Epithelial cell of proximal tubule (primary cell): ENCODE measurements at regions not wholly inside any gene's neighbourhood (a gene's known extent, or its start where the extent isn't known, plus 50 kb on each side); places are given as distances from the start of the nearest gene placed in this dataset.
"Not testable (repeated sequence)": the region's sequence is repeated elsewhere in the genome, so short reads cannot be mapped to it uniquely, and the experiment has no call there.

Experiments used
- DNase-seq: peaks from one replicate; pipeline ENCODE4 v3.0.0-alpha.2; 2011; ENCODE audit warnings: low read depth
- H3K4me3 ChIP-seq: 2 replicates; pipeline ENCODE4 v1.5.1; 2011; ENCODE audit warnings: low read depth, mild to moderate bottlenecking, low read length
- TF ChIP-seq, protein P1 (sequence below): conservative IDR thresholded peaks from 2 replicates; pipeline ENCODE4 v1.5.1; 2012; ENCODE audit warnings: low read depth, mild to moderate bottlenecking, low read length

DNA sequence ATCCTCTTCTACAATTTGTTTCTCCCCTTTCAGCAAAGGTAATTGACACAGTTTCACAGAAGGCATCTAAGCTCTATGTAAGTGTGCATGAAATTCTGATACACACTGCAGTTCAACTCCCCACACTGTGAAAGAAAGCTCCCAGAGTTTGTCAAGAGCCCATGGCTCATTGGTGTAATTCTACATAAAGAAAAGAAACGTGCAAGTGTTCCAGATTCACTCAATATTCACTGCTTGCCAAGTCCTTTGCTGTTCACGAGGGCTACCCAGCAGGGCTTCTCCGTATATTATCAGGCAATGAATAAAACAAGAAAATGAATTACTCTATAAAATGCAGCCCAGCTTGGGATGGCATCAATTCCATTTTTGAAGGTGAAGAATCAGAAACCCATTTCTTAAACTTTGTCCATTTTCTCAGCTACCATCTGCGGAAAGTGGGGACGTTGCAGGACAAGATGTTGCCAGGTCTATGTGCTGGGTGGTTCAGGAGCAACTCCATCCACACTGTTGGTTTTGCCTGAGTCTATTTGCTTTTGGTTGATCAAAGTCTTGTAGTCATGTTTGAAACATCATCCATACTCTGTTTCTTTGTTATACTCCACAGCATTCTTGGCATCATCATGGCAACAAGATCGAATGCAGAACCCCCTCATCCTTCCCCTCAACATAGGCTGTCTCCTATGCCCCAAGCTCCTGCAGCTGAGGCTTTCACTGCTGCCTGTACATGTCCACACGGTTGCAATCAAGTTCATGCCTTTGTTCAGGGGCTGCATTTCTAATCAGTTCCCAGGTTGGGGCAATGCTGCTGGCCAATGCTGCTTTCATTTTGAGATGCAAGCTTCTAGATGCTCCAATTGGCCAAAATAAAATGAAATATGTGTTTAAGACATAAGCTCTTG, 301.8 kb downstream of the MED10 start:
- DNase-seq: no peak
- H3K4me3 ChIP-seq: no peak overlapping the region
- TF ChIP-seq, protein P1, sequence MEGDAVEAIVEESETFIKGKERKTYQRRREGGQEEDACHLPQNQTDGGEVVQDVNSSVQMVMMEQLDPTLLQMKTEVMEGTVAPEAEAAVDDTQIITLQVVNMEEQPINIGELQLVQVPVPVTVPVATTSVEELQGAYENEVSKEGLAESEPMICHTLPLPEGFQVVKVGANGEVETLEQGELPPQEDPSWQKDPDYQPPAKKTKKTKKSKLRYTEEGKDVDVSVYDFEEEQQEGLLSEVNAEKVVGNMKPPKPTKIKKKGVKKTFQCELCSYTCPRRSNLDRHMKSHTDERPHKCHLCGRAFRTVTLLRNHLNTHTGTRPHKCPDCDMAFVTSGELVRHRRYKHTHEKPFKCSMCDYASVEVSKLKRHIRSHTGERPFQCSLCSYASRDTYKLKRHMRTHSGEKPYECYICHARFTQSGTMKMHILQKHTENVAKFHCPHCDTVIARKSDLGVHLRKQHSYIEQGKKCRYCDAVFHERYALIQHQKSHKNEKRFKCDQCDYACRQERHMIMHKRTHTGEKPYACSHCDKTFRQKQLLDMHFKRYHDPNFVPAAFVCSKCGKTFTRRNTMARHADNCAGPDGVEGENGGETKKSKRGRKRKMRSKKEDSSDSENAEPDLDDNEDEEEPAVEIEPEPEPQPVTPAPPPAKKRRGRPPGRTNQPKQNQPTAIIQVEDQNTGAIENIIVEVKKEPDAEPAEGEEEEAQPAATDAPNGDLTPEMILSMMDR: no peak

DNA sequence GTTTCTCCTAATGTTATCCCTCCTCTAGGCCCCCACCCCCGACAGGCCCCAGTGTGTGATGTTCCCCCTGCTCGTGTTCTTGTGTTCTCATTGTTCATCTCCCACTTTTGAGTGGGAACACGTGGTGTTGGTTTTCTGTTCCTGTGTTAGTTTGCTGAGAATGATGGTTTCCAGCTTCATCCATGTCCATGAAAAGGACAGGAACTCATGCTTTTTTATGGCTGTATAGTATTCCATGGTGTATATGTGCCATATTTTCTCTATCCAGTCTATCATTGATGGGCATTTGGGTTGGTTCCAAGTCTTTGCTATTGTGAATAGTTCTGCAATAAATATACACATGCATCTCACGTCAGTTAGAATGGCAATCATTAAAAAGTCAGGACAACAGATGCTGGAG, 305.9 kb downstream of the MED10 start:
- DNase-seq: not testable (repeated sequence)

DNA sequence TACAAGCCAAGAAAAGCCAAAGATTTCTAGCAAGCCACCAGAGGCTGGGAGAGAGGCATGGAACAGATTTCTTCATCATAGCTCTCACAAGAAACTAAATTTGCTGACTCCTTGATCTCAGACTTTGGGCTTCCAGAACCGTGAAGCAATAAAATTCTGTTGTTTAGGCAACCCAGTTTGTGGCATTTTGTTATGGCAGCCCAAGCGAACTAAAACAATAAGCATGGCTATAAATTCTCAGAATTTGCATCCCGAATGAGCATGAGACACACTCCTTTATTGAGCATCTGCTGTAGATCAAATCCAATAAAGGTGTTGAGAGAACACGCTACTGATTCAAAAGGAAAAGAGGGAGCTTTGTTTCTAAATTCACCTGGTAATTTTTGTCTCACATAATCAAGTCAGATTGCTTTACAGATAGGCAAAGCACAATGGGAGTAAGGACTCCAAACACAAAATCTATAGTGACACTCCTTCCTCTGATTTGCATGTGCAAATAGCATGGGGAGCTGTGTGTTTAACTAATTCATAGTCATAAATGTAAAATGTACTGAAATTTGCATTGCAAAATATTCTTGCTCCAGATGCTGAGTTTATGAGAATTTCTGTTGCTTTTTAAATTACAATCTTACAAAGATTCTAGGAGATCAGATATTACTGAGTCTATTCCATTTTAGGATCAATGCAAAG, 308.7 kb downstream of the MED10 start:
- H3K4me3 ChIP-seq: no peak overlapping the region
- TF ChIP-seq, protein P1: no peak
- no peak for DNase-seq

More for the DNA sequence above, 305.9 kb downstream of the MED10 start:
- H3K4me3 ChIP-seq: not testable (repeated sequence)

DNA sequence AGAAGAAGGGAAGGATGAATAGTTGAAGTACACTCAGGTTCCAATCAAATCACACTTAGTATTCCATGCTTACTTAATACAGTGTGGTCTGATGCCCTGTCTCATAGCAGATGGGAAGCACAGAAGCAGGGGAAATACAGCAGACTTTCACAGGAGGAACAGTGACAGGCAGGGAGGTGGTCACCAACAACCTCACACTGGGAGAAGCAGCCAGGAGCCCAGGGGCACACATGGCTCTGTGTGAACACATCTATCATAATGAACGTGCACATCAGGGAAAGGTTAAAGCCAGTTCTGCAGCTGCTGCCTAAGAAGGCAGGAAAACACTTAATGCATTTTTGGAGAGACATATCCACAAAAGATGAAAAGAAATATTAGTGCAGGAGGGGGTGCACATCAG, 312.3 kb downstream of the MED10 start:
- TF ChIP-seq, protein P1: no peak
- H3K4me3 ChIP-seq: no peak overlapping the region
- no peak for DNase-seq

DNA sequence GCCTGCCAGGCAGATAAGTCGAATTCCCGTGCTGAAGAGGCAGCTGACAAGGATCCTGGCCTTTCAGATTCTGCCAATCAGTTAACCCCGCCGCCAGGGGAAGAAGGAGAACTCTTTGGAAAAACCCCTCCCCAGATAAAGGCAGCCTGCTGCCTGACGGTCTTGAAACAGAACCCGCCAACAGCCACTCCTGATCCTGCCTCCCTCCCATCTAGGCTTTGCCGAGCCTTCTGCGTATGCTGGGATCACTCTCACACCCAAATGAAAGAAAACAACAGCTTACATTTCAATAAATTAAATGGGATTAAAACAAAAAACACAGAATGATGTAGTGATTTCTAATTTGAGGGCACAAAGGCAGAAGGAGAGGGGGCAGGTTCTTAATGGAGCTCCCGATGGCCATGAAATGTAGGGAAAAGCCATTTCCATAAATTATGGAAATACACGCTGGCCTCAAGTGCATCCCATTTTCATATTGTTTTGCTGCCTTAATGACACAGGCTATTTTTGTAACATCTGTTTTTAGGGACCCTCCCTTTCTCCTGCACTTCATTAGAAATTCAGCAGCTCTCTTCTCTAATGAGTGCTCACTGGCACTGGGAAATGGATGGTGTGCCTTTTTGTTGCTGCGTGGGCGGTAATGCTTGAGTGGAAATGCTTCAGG, 319.1 kb downstream of the MED10 start:
- TF ChIP-seq, protein P1: no peak
- H3K4me3 ChIP-seq: no peak overlapping the region
- DNase-seq: no peak

DNA sequence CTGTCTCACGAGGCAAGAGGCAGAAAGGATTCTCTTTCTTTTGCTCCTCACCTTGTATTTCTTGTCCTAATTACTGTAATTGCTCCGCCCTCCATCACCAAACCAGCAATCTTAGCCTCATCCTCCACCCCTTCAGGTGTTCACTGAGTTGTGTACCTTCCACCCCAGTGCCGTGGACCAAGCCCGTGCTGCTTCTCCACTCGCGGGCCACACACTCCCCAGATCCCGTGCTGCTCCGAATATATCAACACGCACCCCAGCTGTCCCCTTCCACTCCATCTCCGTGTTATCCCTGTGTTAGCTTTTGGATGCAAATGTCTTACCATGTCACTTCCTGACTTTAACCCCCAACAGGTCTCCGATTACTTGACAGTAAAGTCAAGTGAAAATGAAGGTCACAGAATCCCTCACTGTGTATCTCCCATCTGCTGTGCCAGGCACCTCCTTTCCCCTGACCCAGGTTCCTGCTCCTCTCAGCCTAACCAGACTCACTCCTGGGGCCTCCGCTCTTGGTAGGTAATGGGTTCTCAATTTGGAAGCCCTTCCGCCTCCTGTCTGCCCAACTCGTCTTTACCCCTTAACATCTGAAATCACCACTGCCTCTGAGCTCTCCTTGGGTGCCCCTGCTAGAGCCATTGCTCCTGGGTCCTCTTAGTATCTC, 320.2 kb downstream of the MED10 start:
- no peak for DNase-seq
- TF ChIP-seq, protein P1: no peak
- no peak overlapping the region for H3K4me3 ChIP-seq

DNA sequence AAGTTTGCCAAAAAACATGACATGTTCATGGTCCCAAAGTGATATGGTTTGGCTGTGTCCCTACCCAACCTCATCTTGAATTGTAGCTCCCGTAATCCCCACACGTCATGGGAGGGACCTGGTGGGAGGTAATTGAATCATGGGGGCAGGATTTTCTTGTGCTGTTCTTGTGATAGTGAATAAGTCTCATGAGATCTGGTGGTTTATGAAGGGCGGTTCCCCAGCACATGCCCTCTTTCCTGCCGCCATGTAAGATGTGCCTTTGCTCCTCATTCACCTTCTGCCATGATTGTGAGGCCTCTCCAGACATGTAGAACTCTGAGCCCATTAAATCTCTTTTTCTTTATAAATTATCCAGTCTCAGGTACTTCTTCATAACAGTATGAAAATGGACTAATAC, 322.1 kb downstream of the MED10 start:
- H3K4me3 ChIP-seq: no peak overlapping the region
- TF ChIP-seq, protein P1: no peak
- no peak for DNase-seq
